Breast epithelium (tissue), 4 donors: ENCODE measurements at regions not wholly inside any gene's neighbourhood (a gene's known extent, or its start where the extent isn't known, plus 50 kb on each side); places are given as distances from the start of the nearest gene placed in this dataset.

Experiments
- DNase-seq, 2 donors: peaks; one replicate each; pipeline ENCODE4 v3.0.0-alpha.2; 2019; ENCODE audit warnings: low spot score in 2 of 2
- H3K27ac ChIP-seq, 2 donors: fragments of 200-600 bp; sonication (generic) in 1 of 2; one replicate each; pipeline ENCODE4 v1.5.1; 2016 to 2019; ENCODE audit warnings: mild to moderate bottlenecking in 1 of 2
- H3K27me3 ChIP-seq, 2 donors: fragments of 200-600 bp; sonication (generic) in 1 of 2; one replicate each; pipeline versions ENCODE4 v1.5.1 to v1.6.0; 2017 to 2019; ENCODE audit warnings: control low read depth in 1 of 2, mild to moderate bottlenecking in 1 of 2
- H3K36me3 ChIP-seq: fragments of 200-600 bp; one replicate; pipeline ENCODE4 v1.5.1; 2019
- H3K4me1 ChIP-seq, 2 donors: fragments of 200-600 bp; sonication (generic); one replicate each; pipeline ENCODE4 v1.5.1; 2016 to 2019; ENCODE audit warnings: control low read depth in 1 of 2
- H3K4me3 ChIP-seq, 3 donors: fragments of 200-600 bp; sonication (generic); 1 replicate in 2 of 3; 2 replicates in 1 of 3; pipeline ENCODE4 v1.5.1; 2016 to 2019; ENCODE audit warnings: mild to moderate bottlenecking in 3 of 3, moderate library complexity in 2 of 3
- H3K9me3 ChIP-seq, 2 donors: fragments of 200-600 bp; sonication (generic) in 1 of 2; one replicate each; pipeline ENCODE4 v1.5.1; 2016 to 2019; ENCODE audit warnings: control low read depth in 1 of 2
- POLR2A ChIP-seq: fragments of 450-650 bp; IDR thresholded peaks from one replicate; pipeline ENCODE4 v1.6.1; 2016; ENCODE audit warnings: antibody characterized with exemption, mild to moderate bottlenecking, moderate library complexity
- POLR2AphosphoS5 ChIP-seq, 3 donors: sonication (generic); formaldehyde crosslinking; IDR thresholded peaks; one replicate each; pipeline ENCODE4 v1.6.1; 2017; ENCODE audit warnings: antibody characterized with exemption in 3 of 3
- intact Hi-C: fragments of 100-400 bp; cut with DNase I; formaldehyde crosslinking; loops from one replicate; pipeline ENCODE4 v1.15.1; 2023; ENCODE audit warnings: low total_unique reads
- TF ChIP-seq, protein P1 (sequence below), 3 donors: fragments of 450-650 bp; IDR thresholded peaks; one replicate each; pipeline ENCODE4 v1.5.1; 2016 to 2017; ENCODE audit warnings: antibody characterized with exemption in 3 of 3, mild to moderate bottlenecking in 3 of 3, moderate library complexity in 3 of 3

DNA sequence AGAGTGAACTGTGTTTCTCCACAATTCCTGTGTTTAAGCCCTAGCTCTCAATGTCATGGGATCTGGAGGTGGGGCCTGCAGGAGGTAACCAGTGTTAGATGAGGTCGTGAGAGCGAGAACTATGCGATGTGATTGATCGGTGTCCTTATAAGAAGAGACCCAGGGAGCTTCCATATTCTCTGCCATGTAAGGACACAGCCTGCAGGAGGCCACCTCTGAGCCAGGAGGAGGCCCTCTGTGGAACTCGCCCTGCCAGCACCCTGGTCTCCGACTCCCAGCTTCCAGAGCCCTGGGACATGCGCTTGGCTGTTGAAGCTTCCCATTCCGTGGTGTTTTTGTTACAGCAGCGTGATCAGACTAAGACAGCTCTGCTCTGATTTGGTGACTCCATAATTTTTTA, 255.4 kb downstream of the IRX2 start:
- Histone ChIP-seq H3K9me3 (peaks cover 0 to 6% of the 10 kb centered on the region in 2 donors), H3K36me3 (no peaks in the 10 kb centered on the region), H3K4me1 (no peaks in the 10 kb centered on the region), H3K27me3 (no peaks in the 10 kb centered on the region), H3K4me3 (no peak overlapping the region), H3K27ac (no peak overlapping the region)
- no peak for DNase-seq
- no peak for TF ChIP-seq POLR2AphosphoS5 (IDR thresholded peaks at IDR 0.05)
- no peak for TF ChIP-seq POLR2A
- TF ChIP-seq, protein P1, sequence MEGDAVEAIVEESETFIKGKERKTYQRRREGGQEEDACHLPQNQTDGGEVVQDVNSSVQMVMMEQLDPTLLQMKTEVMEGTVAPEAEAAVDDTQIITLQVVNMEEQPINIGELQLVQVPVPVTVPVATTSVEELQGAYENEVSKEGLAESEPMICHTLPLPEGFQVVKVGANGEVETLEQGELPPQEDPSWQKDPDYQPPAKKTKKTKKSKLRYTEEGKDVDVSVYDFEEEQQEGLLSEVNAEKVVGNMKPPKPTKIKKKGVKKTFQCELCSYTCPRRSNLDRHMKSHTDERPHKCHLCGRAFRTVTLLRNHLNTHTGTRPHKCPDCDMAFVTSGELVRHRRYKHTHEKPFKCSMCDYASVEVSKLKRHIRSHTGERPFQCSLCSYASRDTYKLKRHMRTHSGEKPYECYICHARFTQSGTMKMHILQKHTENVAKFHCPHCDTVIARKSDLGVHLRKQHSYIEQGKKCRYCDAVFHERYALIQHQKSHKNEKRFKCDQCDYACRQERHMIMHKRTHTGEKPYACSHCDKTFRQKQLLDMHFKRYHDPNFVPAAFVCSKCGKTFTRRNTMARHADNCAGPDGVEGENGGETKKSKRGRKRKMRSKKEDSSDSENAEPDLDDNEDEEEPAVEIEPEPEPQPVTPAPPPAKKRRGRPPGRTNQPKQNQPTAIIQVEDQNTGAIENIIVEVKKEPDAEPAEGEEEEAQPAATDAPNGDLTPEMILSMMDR (IDR thresholded peaks at IDR 0.05) = no peak
- intact Hi-C loops = no loop called here

DNA sequence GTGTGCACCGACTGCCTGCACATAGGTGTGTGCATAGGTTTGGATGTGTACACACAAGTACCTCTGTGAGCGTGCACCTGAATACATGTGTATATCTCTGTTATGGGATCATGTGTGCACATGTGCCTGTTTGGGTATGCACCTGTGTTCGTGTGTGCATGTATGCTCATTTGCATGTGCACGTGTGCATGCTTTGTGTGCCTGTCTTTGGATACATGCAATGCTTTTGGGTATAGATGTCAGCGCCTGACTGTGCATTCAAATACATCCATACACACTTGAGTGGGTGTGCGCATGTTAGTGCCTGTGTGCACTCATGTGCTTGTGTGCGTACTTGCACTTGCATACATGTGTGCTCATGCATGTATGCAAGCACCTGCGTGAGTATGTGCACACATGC, 258.1 kb downstream of the IRX2 start:
- no peak overlapping the region for H3K4me3 ChIP-seq
- DNase-seq = no peak
- H3K9me3 ChIP-seq = no peaks in the 10 kb centered on the region
- TF ChIP-seq POLR2A = no peak
- no peak for TF ChIP-seq POLR2AphosphoS5 (IDR thresholded peaks at IDR 0.05)
- TF ChIP-seq, protein P1 (IDR thresholded peaks at IDR 0.05) = no peak
- H3K27me3 ChIP-seq = no peaks in the 10 kb centered on the region
- intact Hi-C loops = no loop called here
- H3K36me3 ChIP-seq = no peaks in the 10 kb centered on the region
- H3K4me1 ChIP-seq = no peaks in the 10 kb centered on the region
- no peak overlapping the region for H3K27ac ChIP-seq

DNA sequence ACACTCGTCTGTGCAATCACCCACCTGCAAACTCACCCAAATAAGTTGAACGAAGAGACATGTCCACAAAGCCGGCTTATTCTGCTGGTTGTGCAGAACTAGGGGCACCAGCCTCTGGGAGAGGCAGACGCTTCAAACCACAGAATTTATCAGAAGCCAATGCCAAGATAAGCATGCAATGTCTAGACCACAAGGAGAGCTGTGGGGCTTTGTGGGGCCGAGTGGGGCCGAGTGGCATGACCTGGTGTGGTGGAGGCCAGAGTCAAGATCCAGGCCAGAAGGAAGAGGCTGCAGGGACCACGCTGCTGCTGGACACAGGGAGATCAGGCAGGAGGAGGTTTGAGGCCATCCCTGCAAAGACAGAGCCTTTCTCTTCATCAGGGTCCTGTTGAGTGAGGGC, 259.0 kb downstream of the IRX2 start:
- TF ChIP-seq POLR2AphosphoS5 (IDR thresholded peaks at IDR 0.05) = no peak
- no peak for TF ChIP-seq POLR2A
- TF ChIP-seq, protein P1 (IDR thresholded peaks at IDR 0.05) = no peak
- Histone ChIP-seq H3K27me3 (no peaks in the 10 kb centered on the region), H3K36me3 (no peaks in the 10 kb centered on the region), H3K4me1 (no peaks in the 10 kb centered on the region), H3K4me3 (no peak overlapping the region), H3K9me3 (no peaks in the 10 kb centered on the region), H3K27ac (no peak overlapping the region)
- no peak for DNase-seq
- intact Hi-C loops = no loop called here

DNA sequence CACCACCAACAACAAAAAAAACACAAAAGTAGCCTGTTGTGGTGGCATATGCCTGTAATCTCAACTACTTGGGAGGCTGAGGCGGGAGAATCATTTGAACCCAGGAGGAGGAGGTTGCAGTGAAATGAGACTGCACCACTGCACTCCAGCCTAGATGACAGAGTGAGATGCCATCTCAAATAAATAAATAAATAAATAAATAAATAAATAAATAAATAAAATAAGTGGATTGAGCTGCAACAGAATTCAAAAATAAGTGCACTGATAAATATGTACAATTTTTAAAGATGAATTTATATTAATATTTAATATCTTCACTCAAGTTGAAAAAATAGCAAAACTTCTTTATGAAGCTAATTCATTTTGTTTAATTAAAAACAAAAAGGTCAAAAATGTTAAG, 259.6 kb downstream of the IRX2 start:
- Histone ChIP-seq H3K36me3 (no peaks in the 10 kb centered on the region), H3K4me1 (no peaks in the 10 kb centered on the region)

GRCh38 chr5:2489306-2489705, 262.2 kb downstream of the IRX2 start:
- Histone ChIP-seq H3K27ac (no peak overlapping the region), H3K27me3 (no peaks in the 10 kb centered on the region), H3K36me3 (no peaks in the 10 kb centered on the region), H3K4me1 (no peaks in the 10 kb centered on the region), H3K4me3 (no peak overlapping the region), H3K9me3 (peaks cover 0 to 4% of the 10 kb centered on the region in 2 donors)
- no peak for TF ChIP-seq POLR2A
- no peak for TF ChIP-seq POLR2AphosphoS5 (IDR thresholded peaks at IDR 0.05)
- TF ChIP-seq, protein P1 (IDR thresholded peaks at IDR 0.05) = no peak
- intact Hi-C loops = no loop called here
- no peak for DNase-seq

More for the DNA sequence above, 259.6 kb downstream of the IRX2 start:
- no peak for DNase-seq
- Histone ChIP-seq H3K9me3 (no peaks in the 10 kb centered on the region), H3K27me3 (no peaks in the 10 kb centered on the region), H3K27ac (no peak overlapping the region), H3K4me3 (no peak overlapping the region)
- TF ChIP-seq, protein P1 (IDR thresholded peaks at IDR 0.05) = no peak
- TF ChIP-seq POLR2AphosphoS5 (IDR thresholded peaks at IDR 0.05) (no peak), POLR2A (no peak)
- intact Hi-C loops = no loop called here
